GM23338 (cell line): ENCODE measurements at regions not wholly inside any gene's neighbourhood (a gene's known extent, or its start where the extent isn't known, plus 50 kb on each side); places are given as distances from the start of the nearest gene placed in this dataset.

Experiments used
- ATAC-seq: fragments of 200-7000 bp; cut with Tn5 transposase; 3 replicates; pipeline ENCODE4 v1.9.1; 2020
- DNase-seq: peaks from one replicate; pipeline ENCODE4 v3.0.0-alpha.2; 2015; ENCODE audit warnings: low spot score
- H2AFZ ChIP-seq: fragments of 200-600 bp; sonication (generic); 2 replicates; pipeline ENCODE4 v1.8.0; 2016; ENCODE audit warnings: antibody characterized with exemption, mild to moderate bottlenecking, moderate library complexity
- H3F3A ChIP-seq: fragments of 200-600 bp; sonication (generic); replicated peaks from 2 replicates; pipeline ENCODE4 v1.8.0; 2017; ENCODE audit warnings: antibody characterized with exemption, mixed run types, low read depth
- H3K27ac ChIP-seq: fragments of 200-600 bp; sonication (generic); 2 replicates; pipeline ENCODE4 v1.6.1; 2016; ENCODE audit warnings: low read depth
- H3K27me3 ChIP-seq: fragments of 200-600 bp; sonication (generic); 2 replicates; pipeline ENCODE4 v1.8.0; 2016; ENCODE audit warnings: mild to moderate bottlenecking, mixed run types, moderate library complexity; ENCODE audit not compliant: insufficient read depth
- H3K36me3 ChIP-seq: fragments of 200-600 bp; sonication (generic); 2 replicates; pipeline ENCODE4 v1.8.0; 2016; ENCODE audit warnings: mild to moderate bottlenecking; ENCODE audit not compliant: insufficient read depth
- H3K4me1 ChIP-seq: fragments of 200-600 bp; sonication (generic); 2 replicates; pipeline ENCODE4 v1.8.0; 2016; ENCODE audit warnings: mild to moderate bottlenecking, moderate library complexity; ENCODE audit not compliant: insufficient read depth
- H3K4me2 ChIP-seq: fragments of 200-600 bp; sonication (generic); 2 replicates; pipeline ENCODE4 v1.7.1; 2017; ENCODE audit warnings: mixed run types
- H3K4me3 ChIP-seq: fragments of 200-600 bp; sonication (generic); 2 replicates; pipeline ENCODE4 v1.6.1; 2016; ENCODE audit warnings: mixed run types
- H3K79me2 ChIP-seq: fragments of 200-600 bp; sonication (generic); replicated peaks from 2 replicates; pipeline ENCODE4 v1.8.0; 2017; ENCODE audit warnings: mild to moderate bottlenecking; ENCODE audit not compliant: insufficient read depth
- H3K9me2 ChIP-seq: fragments of 200-600 bp; sonication (generic); 2 replicates; pipeline ENCODE4 v1.8.0; 2017; ENCODE audit not compliant: insufficient read depth
- H4K20me1 ChIP-seq: fragments of 200-600 bp; sonication (generic); replicated peaks from 2 replicates; pipeline ENCODE4 v1.8.0; 2017; ENCODE audit warnings: mild to moderate bottlenecking; ENCODE audit not compliant: insufficient read depth
- H3K27ac Mint-ChIP-seq: 2 replicates; pipeline ENCODE4 v1.8.0; 2020; ENCODE audit warnings: inconsistent platforms, mild to moderate bottlenecking, moderate library complexity, mixed read lengths
- H3K27me3 Mint-ChIP-seq: 3 replicates; pipeline ENCODE4 v1.8.0; 2022; ENCODE audit warnings: low read depth, mild to moderate bottlenecking, moderate library complexity, mixed read lengths, inconsistent platforms; ENCODE audit not compliant: insufficient read depth, poor library complexity
- H3K36me3 Mint-ChIP-seq: 3 replicates; pipeline ENCODE4 v1.8.0; 2021; ENCODE audit warnings: low read depth, mild to moderate bottlenecking, inconsistent platforms, moderate library complexity, mixed read lengths
- H3K4me1 Mint-ChIP-seq: 3 replicates; pipeline ENCODE4 v1.8.0; 2020; ENCODE audit warnings: mild to moderate bottlenecking, inconsistent platforms, mixed read lengths
- H3K4me3 Mint-ChIP-seq: 3 replicates; pipeline ENCODE4 v1.8.0; 2021; ENCODE audit warnings: moderate library complexity, mild to moderate bottlenecking, inconsistent platforms, mixed read lengths
- H3K9me3 Mint-ChIP-seq: 3 replicates; pipeline ENCODE4 v1.8.0; 2020; ENCODE audit warnings: moderate library complexity, mild to moderate bottlenecking, inconsistent platforms, mixed read lengths
- CREB1 ChIP-seq: fragments of 250-450 bp; sonication (Bioruptor Pico); IDR thresholded peaks from 2 replicates; pipeline ENCODE4 v1.5.0; 2020; ENCODE audit warnings: low read depth, mild to moderate bottlenecking, moderate library complexity
- CTCF ChIP-seq, 2 experiments: fragments of 200-600 bp in 1 of 2; sonication (generic) in 1 of 2; conservative IDR thresholded peaks; 2 replicates each; pipeline versions ENCODE4 v1.5.1 to v1.6.1; 2016 to 2017; ENCODE audit warnings: antibody characterized with exemption in 2 of 2, low read depth in 2 of 2, mild to moderate bottlenecking in 2 of 2, moderate library complexity in 1 of 2
- ETS1 ChIP-seq: IDR thresholded peaks from 2 replicates; pipeline ENCODE4 v1.6.1; 2016; ENCODE audit warnings: antibody characterized with exemption
- EZH2 ChIP-seq: fragments of 200-600 bp; sonication (generic); IDR thresholded peaks from one replicate; pipeline ENCODE4 v1.8.0; 2017; ENCODE audit warnings: antibody characterized with exemption, mild to moderate bottlenecking, low read depth; ENCODE audit not compliant: unreplicated experiment
- JUNB ChIP-seq: IDR thresholded peaks from one replicate; pipeline ENCODE4 v1.6.1; 2016; ENCODE audit warnings: antibody characterized with exemption; ENCODE audit not compliant: unreplicated experiment
- NANOG ChIP-seq: IDR thresholded peaks from 2 replicates; pipeline ENCODE4 v1.6.1; 2016; ENCODE audit warnings: antibody characterized with exemption, borderline replicate concordance
- POLR2AphosphoS5 ChIP-seq: IDR thresholded peaks from 2 replicates; pipeline ENCODE4 v1.6.1; 2016; ENCODE audit warnings: antibody characterized with exemption, low read depth
- REST ChIP-seq: IDR thresholded peaks from one replicate; pipeline ENCODE4 v1.6.1; 2018; ENCODE audit warnings: antibody characterized with exemption; ENCODE audit not compliant: unreplicated experiment
- ZNF331 ChIP-seq: fragments of 250-450 bp; sonication (Bioruptor Pico); IDR thresholded peaks from 2 replicates; pipeline ENCODE4 v1.5.0; 2020; ENCODE audit warnings: low read depth, mild to moderate bottlenecking, moderate library complexity
- ZNF462 ChIP-seq: fragments of 250-450 bp; sonication (Bioruptor Pico); IDR thresholded peaks from 2 replicates; pipeline ENCODE4 v1.5.0; 2020; ENCODE audit warnings: mild to moderate bottlenecking, moderate library complexity

GRCh38 chr1:218058730-218059129, 226.4 kb upstream of the RRP15 start (continued):
- no peak for TF ChIP-seq POLR2AphosphoS5

- no peak for ATAC-seq
- no peaks in the 10 kb centered on the region; the same call in 2 of the 3 replicates for H3K4me1 Mint-ChIP-seq
- no peak overlapping the region for H3K27ac ChIP-seq
- no peak for TF ChIP-seq REST
- TF ChIP-seq ZNF331: no peak
- TF ChIP-seq EZH2: no peak
- no peak for TF ChIP-seq CTCF (conservative IDR thresholded peaks at IDR 0.05; ENCODE audit: low read depth in 2 of 2)
- TF ChIP-seq ZNF462 (CRISPR knock-in tag): no peak
- no peak for TF ChIP-seq CREB1 (CRISPR knock-in tag)
- TF ChIP-seq ETS1: no peak
- no peak for TF ChIP-seq JUNB
- no peak for TF ChIP-seq NANOG
- no peaks in the 10 kb centered on the region for H3K4me1 ChIP-seq
- H3K9me2 ChIP-seq: no peaks in the 10 kb centered on the region
- no peaks in the 10 kb centered on the region for H3K9me3 Mint-ChIP-seq
- H3K4me3 Mint-ChIP-seq: no peak overlapping the region
- H3K27me3 Mint-ChIP-seq: no peaks in the 10 kb centered on the region
- no peaks in the 10 kb centered on the region for H3K27me3 ChIP-seq
- no peak overlapping the region for H3K27ac Mint-ChIP-seq
- H3K4me2 ChIP-seq: no peak overlapping the region
- H3F3A ChIP-seq: no peaks in the 10 kb centered on the region
- H3K79me2 ChIP-seq: no peaks in the 10 kb centered on the region
- no peaks in the 10 kb centered on the region for H3K36me3 Mint-ChIP-seq
- no peak overlapping the region for H3K4me3 ChIP-seq
- H4K20me1 ChIP-seq: no peaks in the 10 kb centered on the region
- no peaks in the 10 kb centered on the region for H3K36me3 ChIP-seq
- no peak overlapping the region for H2AFZ ChIP-seq
- DNase-seq: no peak
Measured at GRCh38 chr1:218064426-218064825, 220.7 kb upstream of the RRP15 start.
